ENCODE measurements at regions not wholly inside any gene's neighbourhood (a gene's known extent, or its start where the extent isn't known, plus 50 kb on each side); places are given as distances from the start of the nearest gene placed in this dataset.

DNA sequence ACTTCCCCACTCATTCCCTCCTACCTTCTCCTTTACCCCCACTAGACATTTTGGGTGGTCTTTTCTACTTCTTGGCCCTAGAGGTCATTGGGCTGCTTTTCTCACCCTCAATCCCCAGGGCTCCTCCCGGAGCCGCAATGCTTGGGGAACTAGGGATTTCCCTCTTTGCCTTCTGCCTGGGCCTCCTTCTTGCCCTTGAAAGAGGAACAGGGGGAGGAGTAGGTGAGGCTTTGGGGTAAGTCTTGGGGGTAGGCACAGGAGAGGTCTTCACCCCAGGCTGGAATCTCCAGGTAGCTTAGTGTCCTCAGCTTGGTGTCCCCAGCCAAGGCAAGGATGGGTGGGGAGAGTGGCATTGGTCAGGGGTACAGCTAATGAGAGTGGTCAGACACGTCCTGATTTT lies 56.2 kb upstream of the EPS8L3 start:
- POLR2A ChIA-PET: no interaction called here
- no peaks in the 10 kb centered on the region for H3K9me2 ChIP-seq (ENCODE audit: insufficient read depth)
- CTCF ChIA-PET: no interaction called here
- no peak overlapping the region for H3K4me2 ChIP-seq (ENCODE audit: low read length)
- H3K27ac ChIP-seq (ENCODE audit: low read depth, low read length): no peak overlapping the region
- DNase-seq (ENCODE audit: low read depth, low spot score): no peak
- H3K4me1 ChIP-seq (ENCODE audit: control insufficient read depth in 1 of 2, insufficient read depth in 2 of 2, low read length in 2 of 2): peaks cover 13 to 42% of the 10 kb centered on the region in 2 experiments
- H3K27me3 ChIP-seq (ENCODE audit: insufficient read depth, low read length): no peaks in the 10 kb centered on the region
- TF ChIP-seq, protein P1, sequence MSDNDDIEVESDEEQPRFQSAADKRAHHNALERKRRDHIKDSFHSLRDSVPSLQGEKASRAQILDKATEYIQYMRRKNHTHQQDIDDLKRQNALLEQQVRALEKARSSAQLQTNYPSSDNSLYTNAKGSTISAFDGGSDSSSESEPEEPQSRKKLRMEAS (IDR thresholded peaks at IDR 0.05): no peak
- TF ChIP-seq TCF7L2 (IDR thresholded peaks at IDR 0.05; ENCODE audit: borderline replicate concordance, extremely low read depth, insufficient read depth, insufficient read length) (no peak), ATF3 (IDR thresholded peaks at IDR 0.05) (no peak), ELF1 (IDR thresholded peaks at IDR 0.05; ENCODE audit: borderline replicate concordance, low read depth) (no peak), ZFX (IDR thresholded peaks at IDR 0.05) (no peak), CTCF (IDR thresholded peaks at IDR 0.05 in 2 of 3, conservative IDR thresholded peaks at IDR 0.05 in 1 of 3; ENCODE audit: borderline replicate concordance in 1 of 3, insufficient read depth in 1 of 3, low read depth in 2 of 3, low read length in 2 of 3) (no peak), SP1 (IDR thresholded peaks at IDR 0.05; ENCODE audit: low read depth) (no peak), SIN3A (IDR thresholded peaks at IDR 0.05; ENCODE audit: low read depth) (no peak), JUND (IDR thresholded peaks at IDR 0.05) (no peak)
- TF ChIP-seq, protein P2, sequence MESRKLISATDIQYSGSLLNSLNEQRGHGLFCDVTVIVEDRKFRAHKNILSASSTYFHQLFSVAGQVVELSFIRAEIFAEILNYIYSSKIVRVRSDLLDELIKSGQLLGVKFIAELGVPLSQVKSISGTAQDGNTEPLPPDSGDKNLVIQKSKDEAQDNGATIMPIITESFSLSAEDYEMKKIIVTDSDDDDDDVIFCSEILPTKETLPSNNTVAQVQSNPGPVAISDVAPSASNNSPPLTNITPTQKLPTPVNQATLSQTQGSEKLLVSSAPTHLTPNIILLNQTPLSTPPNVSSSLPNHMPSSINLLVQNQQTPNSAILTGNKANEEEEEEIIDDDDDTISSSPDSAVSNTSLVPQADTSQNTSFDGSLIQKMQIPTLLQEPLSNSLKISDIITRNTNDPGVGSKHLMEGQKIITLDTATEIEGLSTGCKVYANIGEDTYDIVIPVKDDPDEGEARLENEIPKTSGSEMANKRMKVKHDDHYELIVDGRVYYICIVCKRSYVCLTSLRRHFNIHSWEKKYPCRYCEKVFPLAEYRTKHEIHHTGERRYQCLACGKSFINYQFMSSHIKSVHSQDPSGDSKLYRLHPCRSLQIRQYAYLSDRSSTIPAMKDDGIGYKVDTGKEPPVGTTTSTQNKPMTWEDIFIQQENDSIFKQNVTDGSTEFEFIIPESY (IDR thresholded peaks at IDR 0.05; ENCODE audit: extremely low read depth, insufficient replicate concordance, low read length): no peak
- BruUV-seq (replicated peaks): no TSS peak
- no peaks in the 10 kb centered on the region for H3K79me2 ChIP-seq (ENCODE audit: insufficient read depth, low read length)
- no peak overlapping the region for H3K9ac ChIP-seq (ENCODE audit: low read length)
- RAD21 ChIA-PET (ENCODE audit: low non-redundant PET in 1 of 2, low total read pairs in 2 of 2, uncharacterized antibody in 2 of 2, unreplicated experiment in 2 of 2): no interaction called here
- no peaks in the 10 kb centered on the region for H4K20me1 ChIP-seq (ENCODE audit: insufficient read depth)
- intact Hi-C loops (cut with micrococcal nuclease): no loop called here
- H3K36me3 ChIP-seq (ENCODE audit: control insufficient read depth in 1 of 2, insufficient read depth in 2 of 2, low read length in 2 of 2): no peaks in the 10 kb centered on the region
- H3K4me3 ChIP-seq (replicated peaks in 1 of 2; ENCODE audit: low read depth in 1 of 2, low read length in 2 of 2): no peak overlapping the region
- peaks cover 0 to 6% of the 10 kb centered on the region in 2 experiments; a peak in 1 of 4 replicates for H3K9me3 ChIP-seq (ENCODE audit: control insufficient read depth in 1 of 2, insufficient read depth in 1 of 2, low read depth in 1 of 2, low read length in 2 of 2)
- ATAC-seq: no peak
- H2AFZ ChIP-seq (ENCODE audit: low read depth, low read length, poor library complexity, severe bottlenecking): no peak overlapping the region

Measured in HCT116 (cell line).